HepG2 (cell line): ENCODE measurements at regions not wholly inside any gene's neighbourhood (a gene's known extent, or its start where the extent isn't known, plus 50 kb on each side); places are given as distances from the start of the nearest gene placed in this dataset.

ENCODE experiments used
- ATAC-seq: fragments of 200-7000 bp; cut with Tn5 transposase; 3 replicates; pipeline ENCODE4 v1.9.1; 2020; ENCODE audit warnings: mild to moderate bottlenecking, moderate library complexity
- BruUV-seq: library from RNA; stranded (reverse); fragments of 400-500 nt; replicated peaks from 2 replicates; lab custom pipeline; 2021; lab: Mats Ljungman, UMichigan
- CTCF ChIA-PET: fragments of 300-600 bp; formaldehyde crosslinking; extraction: SDS; loops from one replicate; lab custom pipeline; 2021; ENCODE audit warnings: low total read pairs, inconsistent platforms, low intra/inter-chr PET ratio; lab: Yijun Ruan, JAX
- POLR2A ChIA-PET: fragments of 350-600 bp; sonication (Branson Sonifier 250); formaldehyde crosslinking; loops from one replicate; lab custom pipeline; 2020; ENCODE audit warnings: antibody characterized with exemption, inconsistent platforms; lab: Yijun Ruan, JAX
- DNase-seq: peaks from one replicate; pipeline ENCODE4 v3.0.0-alpha.2; 2015; ENCODE audit warnings: low spot score
- FAIRE-seq: peaks from 3 replicates; lab custom pipeline; 2011; peaks lifted over from hg19 to GRCh38; lab: Jason Lieb, UNC
- H2AFZ ChIP-seq: one replicate; pipeline ENCODE4 v1.6.1; 2011; ENCODE audit warnings: low read length, inconsistent platforms
- H3K27ac ChIP-seq: fragments of 300-600 bp; 3 replicates; pipeline ENCODE4 v1.8.0; 2011; ENCODE audit warnings: mixed run types, mild to moderate bottlenecking, mixed read lengths, low read length, inconsistent platforms; ENCODE audit not compliant: insufficient read depth; ENCODE audit errors: extremely low read length
- H3K27me3 ChIP-seq, 2 experiments: fragments of 200-600 bp in 1 of 2; 2 replicates in 1 of 2; 3 replicates in 1 of 2; pipeline versions ENCODE4 v1.6.0 to v1.8.0; 2011; ENCODE audit warnings: low read length in 2 of 2, mild to moderate bottlenecking in 2 of 2, moderate library complexity in 2 of 2, inconsistent platforms in 1 of 2; ENCODE audit not compliant: insufficient read depth in 2 of 2, control insufficient read depth in 1 of 2
- H3K36me3 ChIP-seq, 2 experiments: fragments of 200-600 bp in 1 of 2; replicated peaks in 1 of 2; 2 replicates in 1 of 2; 3 replicates in 1 of 2; pipeline versions ENCODE4 v1.5.1 to v1.8.0; 2011; ENCODE audit warnings: low read length in 2 of 2, inconsistent platforms in 1 of 2; ENCODE audit not compliant: insufficient read depth in 2 of 2, control insufficient read depth in 1 of 2
- H3K4me1 ChIP-seq: 2 replicates; pipeline ENCODE4 v1.5.1; 2012; ENCODE audit warnings: low read length, inconsistent platforms; ENCODE audit not compliant: insufficient read depth
- H3K4me2 ChIP-seq: 2 replicates; pipeline ENCODE4 v1.6.0; 2011; ENCODE audit warnings: low read depth, low read length, inconsistent platforms
- H3K4me3 ChIP-seq, 3 experiments: fragments of 200-600 bp in 1 of 3; sonication (generic), shearing (Covaris generic) in 1 of 3; replicated peaks in 1 of 3; 2 replicates each; pipeline ENCODE4 v1.5.1; 2011 to 2016; ENCODE audit warnings: low read length in 3 of 3, inconsistent platforms in 2 of 3, low read depth in 2 of 3, mild to moderate bottlenecking in 2 of 3, control low read depth in 1 of 3, mixed read lengths in 1 of 3; ENCODE audit not compliant: insufficient read depth in 1 of 3
- H3K79me2 ChIP-seq: one replicate; pipeline ENCODE4 v1.6.1; 2011; ENCODE audit warnings: low read length, inconsistent platforms; ENCODE audit not compliant: insufficient read depth
- H3K9ac ChIP-seq: 2 replicates; pipeline ENCODE4 v1.6.0; 2011; ENCODE audit warnings: mild to moderate bottlenecking, low read depth, low read length, inconsistent platforms; ENCODE audit not compliant: insufficient read depth
- H3K9me3 ChIP-seq: 2 replicates; pipeline ENCODE4 v1.5.1; 2012; ENCODE audit warnings: mild to moderate bottlenecking, low read length
- H4K20me1 ChIP-seq: 2 replicates; pipeline ENCODE4 v1.6.0; 2011; ENCODE audit warnings: inconsistent platforms, mild to moderate bottlenecking, low read length, moderate library complexity; ENCODE audit not compliant: insufficient read depth
- ATF7-NPFF ChIP-seq: sonication (generic); formaldehyde crosslinking; IDR thresholded peaks from 2 replicates; pipeline ENCODE4 v1.8.1; 2023; ENCODE audit warnings: mild to moderate bottlenecking, low read depth, missing genetic modification reagents, moderate library complexity
- HCFC1 ChIP-seq: fragments of 150-350 bp; IDR thresholded peaks from 2 replicates; pipeline ENCODE4 v1.6.1; 2014; ENCODE audit warnings: low read depth, low read length
- MAFF ChIP-seq: IDR thresholded peaks from 2 replicates; pipeline ENCODE4 v1.6.1; 2011; ENCODE audit warnings: low read depth, low read length, improper control_type of control experiment
- MAFK ChIP-seq, 2 experiments: IDR thresholded peaks in 1 of 2; conservative IDR thresholded peaks in 1 of 2; 2 replicates each; pipeline ENCODE4 v1.6.1; 2011; ENCODE audit warnings: improper control_type of control experiment in 2 of 2, low read length in 2 of 2
- MYC ChIP-seq: sonication (generic); formaldehyde crosslinking; IDR thresholded peaks from 2 replicates; pipeline ENCODE4 v1.9.0; 2021; ENCODE audit warnings: missing genetic modification reagents, borderline replicate concordance
- SMAD3 ChIP-seq: sonication (generic); formaldehyde crosslinking; IDR thresholded peaks from 2 replicates; pipeline ENCODE4 v1.4.0; 2020; ENCODE audit warnings: missing genetic modification reagents
- TAF15 ChIP-seq: fragments of 200-400 bp; formaldehyde crosslinking; IDR thresholded peaks from one replicate; pipeline ENCODE4 v1.6.1; 2018; ENCODE audit warnings: mild to moderate bottlenecking, low read depth, low read length; ENCODE audit not compliant: poor library complexity, severe bottlenecking
- ZEB1 ChIP-seq: IDR thresholded peaks from 2 replicates; pipeline ENCODE4 v1.6.1; 2012; ENCODE audit warnings: mild to moderate bottlenecking, low read depth, inconsistent platforms; ENCODE audit not compliant: insufficient replicate concordance
- ZNF619 ChIP-seq: sonication (generic); formaldehyde crosslinking; IDR thresholded peaks from 2 replicates; pipeline ENCODE4 v1.4.0; 2020; ENCODE audit warnings: mild to moderate bottlenecking, missing genetic modification reagents
- WGBS: methylation state at CpG from one replicate; pipeline ENCODE4 v1.1.6; 2017; ENCODE audit warnings: low lambda C conversion rate; 5-methylcytosine and 5-hydroxymethylcytosine counted together
- in situ Hi-C: cut with HindIII; loops from 2 replicates; pipeline ENCODE4 v1.10.0; 2017; ENCODE audit warnings: low pct_unique_long_range_greater_than_20kb; ENCODE audit not compliant: extremely low pct_ligation_motif_present
- intact Hi-C: fragments of 100-400 bp; cut with micrococcal nuclease; formaldehyde crosslinking; loops from one replicate; pipeline ENCODE4 v1.10.0; 2022; ENCODE audit not compliant: unreplicated experiment
- TF ChIP-seq, protein P1 (sequence below), 2 experiments: IDR thresholded peaks; 2 replicates each; pipeline ENCODE4 v1.6.1; 2011 to 2012; ENCODE audit warnings: low read length in 2 of 2, borderline replicate concordance in 1 of 2, low read depth in 1 of 2, mild to moderate bottlenecking in 1 of 2, moderate library complexity in 1 of 2

DNA sequence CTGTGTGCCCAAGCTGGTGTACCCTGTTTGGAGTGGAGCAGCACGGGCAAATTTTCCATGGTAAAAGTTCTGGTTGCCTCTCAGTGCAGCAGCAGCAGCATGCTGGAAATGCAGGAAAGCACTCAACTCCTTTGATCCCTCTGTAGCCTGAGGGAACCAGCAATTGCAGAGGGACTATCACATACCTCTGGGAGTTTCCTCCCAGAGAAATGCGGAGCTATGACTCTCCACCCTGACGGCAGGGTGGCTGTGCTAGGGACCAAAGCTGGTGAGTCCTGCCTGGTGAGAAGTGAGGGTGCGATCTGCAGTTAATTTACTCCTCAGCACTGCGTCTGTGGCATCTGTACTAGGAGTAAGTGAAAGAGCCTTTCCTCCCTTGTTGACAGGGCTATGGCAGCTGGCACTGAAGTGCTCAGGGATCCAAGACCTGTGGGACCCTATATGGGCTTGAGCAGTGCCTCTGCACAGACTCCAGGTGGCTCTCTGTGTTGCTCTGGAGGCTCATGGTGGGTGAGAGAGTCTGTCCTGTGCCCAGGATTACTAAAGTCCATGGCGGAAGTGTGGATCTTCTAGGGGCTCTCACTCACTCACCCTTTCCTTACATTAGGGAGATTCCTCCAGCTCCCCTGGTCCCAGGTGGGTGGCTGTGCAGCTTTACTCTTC is 601.2 kb upstream of the TYRP1 start:
- Histone ChIP-seq H3K9me3 (peaks cover 97% of the 10 kb centered on the region), H3K9ac (no peak overlapping the region), H3K27me3 (no peaks in the 10 kb centered on the region), H3K79me2 (no peaks in the 10 kb centered on the region), H3K36me3 (no peaks in the 10 kb centered on the region), H2AFZ (no peak overlapping the region), H3K27ac (no peak overlapping the region), H3K4me1 (no peaks in the 10 kb centered on the region), H3K4me3 (no peak overlapping the region), H4K20me1 (no peaks in the 10 kb centered on the region), H3K4me2 (no peak overlapping the region)
- FAIRE-seq: no peak
- TF ChIP-seq ZNF619 (CRISPR knock-in tag) (no peak), SMAD3 (CRISPR knock-in tag) (no peak), HCFC1 (no peak), TAF15 (no peak), MAFF (no peak), MAFK (conservative IDR thresholded peaks at IDR 0.05 in 1 of 2, IDR thresholded peaks at IDR 0.05 in 1 of 2; ENCODE audit: low read length in 2 of 2) (no peak), ATF7-NPFF (CRISPR knock-in tag) (no peak), MYC (no peak), ZEB1 (no peak)
- TF ChIP-seq, protein P1, sequence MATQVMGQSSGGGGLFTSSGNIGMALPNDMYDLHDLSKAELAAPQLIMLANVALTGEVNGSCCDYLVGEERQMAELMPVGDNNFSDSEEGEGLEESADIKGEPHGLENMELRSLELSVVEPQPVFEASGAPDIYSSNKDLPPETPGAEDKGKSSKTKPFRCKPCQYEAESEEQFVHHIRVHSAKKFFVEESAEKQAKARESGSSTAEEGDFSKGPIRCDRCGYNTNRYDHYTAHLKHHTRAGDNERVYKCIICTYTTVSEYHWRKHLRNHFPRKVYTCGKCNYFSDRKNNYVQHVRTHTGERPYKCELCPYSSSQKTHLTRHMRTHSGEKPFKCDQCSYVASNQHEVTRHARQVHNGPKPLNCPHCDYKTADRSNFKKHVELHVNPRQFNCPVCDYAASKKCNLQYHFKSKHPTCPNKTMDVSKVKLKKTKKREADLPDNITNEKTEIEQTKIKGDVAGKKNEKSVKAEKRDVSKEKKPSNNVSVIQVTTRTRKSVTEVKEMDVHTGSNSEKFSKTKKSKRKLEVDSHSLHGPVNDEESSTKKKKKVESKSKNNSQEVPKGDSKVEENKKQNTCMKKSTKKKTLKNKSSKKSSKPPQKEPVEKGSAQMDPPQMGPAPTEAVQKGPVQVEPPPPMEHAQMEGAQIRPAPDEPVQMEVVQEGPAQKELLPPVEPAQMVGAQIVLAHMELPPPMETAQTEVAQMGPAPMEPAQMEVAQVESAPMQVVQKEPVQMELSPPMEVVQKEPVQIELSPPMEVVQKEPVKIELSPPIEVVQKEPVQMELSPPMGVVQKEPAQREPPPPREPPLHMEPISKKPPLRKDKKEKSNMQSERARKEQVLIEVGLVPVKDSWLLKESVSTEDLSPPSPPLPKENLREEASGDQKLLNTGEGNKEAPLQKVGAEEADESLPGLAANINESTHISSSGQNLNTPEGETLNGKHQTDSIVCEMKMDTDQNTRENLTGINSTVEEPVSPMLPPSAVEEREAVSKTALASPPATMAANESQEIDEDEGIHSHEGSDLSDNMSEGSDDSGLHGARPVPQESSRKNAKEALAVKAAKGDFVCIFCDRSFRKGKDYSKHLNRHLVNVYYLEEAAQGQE (IDR thresholded peaks at IDR 0.05; ENCODE audit: borderline replicate concordance in 1 of 2, low read depth in 1 of 2, low read length in 2 of 2): no peak
- intact Hi-C loops: no loop called here
- no TSS peak for BruUV-seq
- ChIA-PET POLR2A (no interaction called here), CTCF (no interaction called here)
- in situ Hi-C loops: no loop called here
- no peak for ATAC-seq
- WGBS: 13% methylated on average over 3 of the region's 6 CpGs
- DNase-seq: no peak
